HL-60 (cell line): ENCODE measurements at regions not wholly inside any gene's neighbourhood (a gene's known extent, or its start where the extent isn't known, plus 50 kb on each side); places are given as distances from the start of the nearest gene placed in this dataset.
"Not testable (repeated sequence)": the region's sequence is repeated elsewhere in the genome, so short reads cannot be mapped to it uniquely, and the experiment has no call there.

Experiments
- SPI1 ChIP-seq: IDR thresholded peaks from 2 replicates; pipeline ENCODE4 v1.6.1; 2012; ENCODE audit warnings: low read depth, mild to moderate bottlenecking, borderline replicate concordance
- TF ChIP-seq, protein P1 (sequence below): IDR thresholded peaks from one replicate; pipeline ENCODE4 v1.5.1; 2011; ENCODE audit warnings: low read length, control low read depth, inconsistent platforms; ENCODE audit not compliant: insufficient read depth

DNA sequence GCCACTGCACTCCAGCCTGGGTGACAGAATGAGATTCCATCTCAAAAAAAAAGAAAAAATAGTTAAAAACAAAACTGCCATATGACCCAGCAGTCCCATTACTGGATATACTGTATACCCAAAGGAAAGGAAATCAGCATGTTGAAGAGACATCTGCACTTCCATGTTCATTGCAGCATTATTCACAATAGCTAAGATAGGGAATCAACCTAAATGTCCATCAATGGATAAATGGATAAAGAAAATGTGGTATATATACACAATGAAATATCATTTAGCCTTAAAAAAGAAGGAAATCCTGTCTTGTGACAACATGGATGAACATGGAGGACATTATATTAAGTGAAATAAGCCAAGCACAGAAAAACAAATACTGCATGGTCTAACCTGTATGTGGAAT, 160.7 kb downstream of the DUSP6 start:
- TF ChIP-seq, protein P1, sequence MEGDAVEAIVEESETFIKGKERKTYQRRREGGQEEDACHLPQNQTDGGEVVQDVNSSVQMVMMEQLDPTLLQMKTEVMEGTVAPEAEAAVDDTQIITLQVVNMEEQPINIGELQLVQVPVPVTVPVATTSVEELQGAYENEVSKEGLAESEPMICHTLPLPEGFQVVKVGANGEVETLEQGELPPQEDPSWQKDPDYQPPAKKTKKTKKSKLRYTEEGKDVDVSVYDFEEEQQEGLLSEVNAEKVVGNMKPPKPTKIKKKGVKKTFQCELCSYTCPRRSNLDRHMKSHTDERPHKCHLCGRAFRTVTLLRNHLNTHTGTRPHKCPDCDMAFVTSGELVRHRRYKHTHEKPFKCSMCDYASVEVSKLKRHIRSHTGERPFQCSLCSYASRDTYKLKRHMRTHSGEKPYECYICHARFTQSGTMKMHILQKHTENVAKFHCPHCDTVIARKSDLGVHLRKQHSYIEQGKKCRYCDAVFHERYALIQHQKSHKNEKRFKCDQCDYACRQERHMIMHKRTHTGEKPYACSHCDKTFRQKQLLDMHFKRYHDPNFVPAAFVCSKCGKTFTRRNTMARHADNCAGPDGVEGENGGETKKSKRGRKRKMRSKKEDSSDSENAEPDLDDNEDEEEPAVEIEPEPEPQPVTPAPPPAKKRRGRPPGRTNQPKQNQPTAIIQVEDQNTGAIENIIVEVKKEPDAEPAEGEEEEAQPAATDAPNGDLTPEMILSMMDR: not testable (repeated sequence)
- not testable (repeated sequence) for TF ChIP-seq SPI1
